ENCODE measurements at regions not wholly inside any gene's neighbourhood (a gene's known extent, or its start where the extent isn't known, plus 50 kb on each side); places are given as distances from the start of the nearest gene placed in this dataset.
A peak's percentile ranks its signal among the peaks of the same experiment; 100 is the strongest.

- TF ChIP-seq POLR2AphosphoS5 (IDR thresholded peaks at IDR 0.05) (no peak), EP300 (IDR thresholded peaks at IDR 0.05) (no peak), CTCF (IDR thresholded peaks at IDR 0.05) (no peak), POLR2A (IDR thresholded peaks at IDR 0.05) (no peak)
- Histone ChIP-seq H3K27me3 (no peaks in the 10 kb centered on the region), H3K36me3 (no peaks in the 10 kb centered on the region), H3K9me3 (no peaks in the 10 kb centered on the region), H3K4me1 (no peaks in the 10 kb centered on the region), H3K27ac (no peak overlapping the region), H3K4me3 (no peak overlapping the region)
- no peak for DNase-seq
- intact Hi-C loops (cut with DNase I; ENCODE audit: low total_unique reads), result no loop called here
- 85 to 98% (median 93%) methylated on average over 3 of the region's 3 CpGs for WGBS, 5 donors
These were observed 192.7 kb upstream of the NR4A3 start for GRCh38 chr9:99628849-99629620.

- Histone ChIP-seq H3K9me3 (no peaks in the 10 kb centered on the region), H3K4me1 (no peaks in the 10 kb centered on the region), H3K27me3 (no peaks in the 10 kb centered on the region), H3K4me3 (no peak overlapping the region), H3K27ac (no peak overlapping the region), H3K36me3 (no peaks in the 10 kb centered on the region)
- 34 to 80% (median 62%) methylated on average over 1 of the region's 1 CpG for WGBS, 5 donors
- intact Hi-C loops (cut with DNase I; ENCODE audit: low total_unique reads), result no loop called here
- no peak for DNase-seq
- no peak for TF ChIP-seq EP300 (IDR thresholded peaks at IDR 0.05)
- TF ChIP-seq POLR2A (IDR thresholded peaks at IDR 0.05), result no peak
- no peak for TF ChIP-seq CTCF (IDR thresholded peaks at IDR 0.05)
- no peak for TF ChIP-seq POLR2AphosphoS5 (IDR thresholded peaks at IDR 0.05)
These were observed 189.2 kb upstream of the NR4A3 start for GRCh38 chr9:99632349-99633038.

- intact Hi-C loops (cut with DNase I; ENCODE audit: low total_unique reads), result no loop called here
- Histone ChIP-seq H3K27ac (no peak overlapping the region), H3K4me3 (no peak overlapping the region), H3K4me1 (no peaks in the 10 kb centered on the region), H3K9me3 (no peaks in the 10 kb centered on the region), H3K36me3 (no peaks in the 10 kb centered on the region), H3K27me3 (no peaks in the 10 kb centered on the region)
- TF ChIP-seq CTCF (IDR thresholded peaks at IDR 0.05), result no peak
- no peak for TF ChIP-seq EP300 (IDR thresholded peaks at IDR 0.05)
- TF ChIP-seq POLR2AphosphoS5 (IDR thresholded peaks at IDR 0.05), result no peak
- TF ChIP-seq POLR2A (IDR thresholded peaks at IDR 0.05), result no peak
- DNase-seq, result no peak
These were observed 188.4 kb upstream of the NR4A3 start for GRCh38 chr9:99633265-99633664.

- no peaks in the 10 kb centered on the region for H3K27me3 ChIP-seq
- intact Hi-C loops (cut with DNase I; ENCODE audit: low total_unique reads), result no loop called here
- peak in 1 of 2 donors; percentile 5 for DNase-seq
- no peak for TF ChIP-seq POLR2AphosphoS5 (IDR thresholded peaks at IDR 0.05)
- TF ChIP-seq EP300 (IDR thresholded peaks at IDR 0.05), result no peak
- TF ChIP-seq POLR2A (IDR thresholded peaks at IDR 0.05), result no peak
- no peak for TF ChIP-seq CTCF (IDR thresholded peaks at IDR 0.05)
- WGBS, 5 donors, result 79 to 90% (median 88%) methylated on average over 3 of the region's 3 CpGs
- H3K27ac ChIP-seq, result no peak overlapping the region
- H3K4me1 ChIP-seq, result no peaks in the 10 kb centered on the region
- H3K36me3 ChIP-seq, result no peaks in the 10 kb centered on the region
- H3K4me3 ChIP-seq, result no peak overlapping the region
- H3K9me3 ChIP-seq, result no peaks in the 10 kb centered on the region
These were observed 187.5 kb upstream of the NR4A3 start for GRCh38 chr9:99634186-99634585.
